Loucy (cell line): ENCODE measurements at regions not wholly inside any gene's neighbourhood (a gene's known extent, or its start where the extent isn't known, plus 50 kb on each side); places are given as distances from the start of the nearest gene placed in this dataset.

ENCODE experiments used
- H2AFZ ChIP-seq: fragments of 200-600 bp; sonication (generic); 2 replicates; pipeline ENCODE4 v1.6.0; 2016; ENCODE audit warnings: antibody characterized with exemption, mild to moderate bottlenecking, low read length, moderate library complexity
- H3F3A ChIP-seq: fragments of 200-600 bp; 2 replicates; pipeline ENCODE4 v1.6.0; 2016; ENCODE audit warnings: antibody characterized with exemption, low read depth, mild to moderate bottlenecking
- H3K27me3 ChIP-seq: fragments of 200-600 bp; sonication (generic); 2 replicates; pipeline ENCODE4 v1.6.1; 2014; ENCODE audit warnings: low read length, mild to moderate bottlenecking; ENCODE audit not compliant: insufficient read depth, poor library complexity, severe bottlenecking
- H3K36me3 ChIP-seq: fragments of 200-600 bp; sonication (generic); 2 replicates; pipeline ENCODE4 v1.6.1; 2016; ENCODE audit warnings: low read length; ENCODE audit not compliant: insufficient read depth
- H3K4me1 ChIP-seq: fragments of 200-600 bp; sonication (generic); 2 replicates; pipeline ENCODE4 v1.5.1; 2014; ENCODE audit warnings: low read length, mild to moderate bottlenecking; ENCODE audit not compliant: insufficient read depth, poor library complexity, severe bottlenecking
- H3K4me2 ChIP-seq: fragments of 200-600 bp; sonication (generic); 2 replicates; pipeline ENCODE4 v1.6.0; 2014; ENCODE audit warnings: antibody characterized with exemption, low read length, low read depth, mild to moderate bottlenecking; ENCODE audit not compliant: poor library complexity, severe bottlenecking
- H3K4me3 ChIP-seq: fragments of 200-600 bp; sonication (generic); 2 replicates; pipeline ENCODE4 v1.5.1; 2014; ENCODE audit warnings: low read length, mild to moderate bottlenecking, mixed read lengths; ENCODE audit not compliant: poor library complexity, severe bottlenecking
- H3K79me2 ChIP-seq: fragments of 200-600 bp; sonication (generic); 2 replicates; pipeline ENCODE4 v1.6.1; 2014; ENCODE audit warnings: low read length; ENCODE audit not compliant: insufficient read depth
- H3K9ac ChIP-seq: fragments of 200-600 bp; sonication (generic); 2 replicates; pipeline ENCODE4 v1.6.0; 2014; ENCODE audit warnings: mild to moderate bottlenecking, low read depth, low read length, moderate library complexity; ENCODE audit not compliant: poor library complexity, severe bottlenecking
- H3K9me2 ChIP-seq: fragments of 200-600 bp; sonication (generic); replicated peaks from 2 replicates; pipeline ENCODE4 v1.6.1; 2016; ENCODE audit warnings: low read depth, low read length, mixed read lengths
- H3K9me3 ChIP-seq: fragments of 200-600 bp; sonication (generic); 2 replicates; pipeline ENCODE4 v1.6.1; 2014; ENCODE audit warnings: mild to moderate bottlenecking, antibody characterized with exemption, low read length, low read depth; ENCODE audit not compliant: insufficient read depth
- H4K20me1 ChIP-seq: fragments of 200-600 bp; sonication (generic); 2 replicates; pipeline ENCODE4 v1.6.0; 2014; ENCODE audit warnings: antibody characterized with exemption, low read length, mild to moderate bottlenecking; ENCODE audit not compliant: insufficient read depth, poor library complexity, severe bottlenecking
- CTCF ChIP-seq: fragments of 200-600 bp; sonication (generic); conservative IDR thresholded peaks from 2 replicates; pipeline ENCODE4 v1.5.1; 2014; ENCODE audit warnings: mild to moderate bottlenecking, antibody characterized with exemption, low read length
- EZH2phosphoT487 ChIP-seq: fragments of 200-600 bp; IDR thresholded peaks from 2 replicates; pipeline ENCODE4 v1.6.1; 2018; ENCODE audit warnings: antibody characterized with exemption, mild to moderate bottlenecking, moderate library complexity, borderline replicate concordance

GRCh38 chr4:53863158-53863557 lies 201.2 kb downstream of the CHIC2 start:
- no peak overlapping the region for H3K9ac ChIP-seq
- no peak overlapping the region for H3K4me2 ChIP-seq
- no peaks in the 10 kb centered on the region for H3K9me3 ChIP-seq
- H3K4me3 ChIP-seq: no peak overlapping the region
- no peaks in the 10 kb centered on the region for H3K27me3 ChIP-seq
- no peak overlapping the region for H2AFZ ChIP-seq
- no peak for TF ChIP-seq EZH2phosphoT487
- TF ChIP-seq CTCF: no peak
- H3K36me3 ChIP-seq: no peaks in the 10 kb centered on the region
- H3K79me2 ChIP-seq: no peaks in the 10 kb centered on the region
- H3K9me2 ChIP-seq: no peaks in the 10 kb centered on the region
- no peaks in the 10 kb centered on the region for H3K4me1 ChIP-seq
- no peaks in the 10 kb centered on the region for H3F3A ChIP-seq
- no peaks in the 10 kb centered on the region for H4K20me1 ChIP-seq

- Histone ChIP-seq H4K20me1 (no peaks in the 10 kb centered on the region), H3K4me3 (no peak overlapping the region), H3K27me3 (no peaks in the 10 kb centered on the region), H3K4me2 (no peak overlapping the region), H3F3A (no peaks in the 10 kb centered on the region), H3K79me2 (no peaks in the 10 kb centered on the region), H3K9me2 (no peaks in the 10 kb centered on the region), H3K4me1 (no peaks in the 10 kb centered on the region), H2AFZ (no peak overlapping the region), H3K36me3 (no peaks in the 10 kb centered on the region), H3K9me3 (no peaks in the 10 kb centered on the region), H3K9ac (no peak overlapping the region)
- TF ChIP-seq EZH2phosphoT487 (no peak), CTCF (no peak)
These were observed 202.4 kb downstream of the CHIC2 start for GRCh38 chr4:53861856-53862610.

- no peaks in the 10 kb centered on the region for H4K20me1 ChIP-seq
- no peaks in the 10 kb centered on the region for H3K79me2 ChIP-seq
- no peak overlapping the region for H2AFZ ChIP-seq
- no peaks in the 10 kb centered on the region for H3K36me3 ChIP-seq
- H3F3A ChIP-seq: no peaks in the 10 kb centered on the region
- no peaks in the 10 kb centered on the region for H3K4me1 ChIP-seq
- H3K9me2 ChIP-seq: no peaks in the 10 kb centered on the region
- no peak for TF ChIP-seq CTCF
- no peak for TF ChIP-seq EZH2phosphoT487
- H3K4me2 ChIP-seq: no peak overlapping the region
- no peaks in the 10 kb centered on the region for H3K9me3 ChIP-seq
- H3K4me3 ChIP-seq: no peak overlapping the region
- no peaks in the 10 kb centered on the region for H3K27me3 ChIP-seq
- no peak overlapping the region for H3K9ac ChIP-seq
These were observed 205.1 kb downstream of the CHIC2 start for GRCh38 chr4:53859305-53859704.
